ENCODE measurements at regions not wholly inside any gene's neighbourhood (a gene's known extent, or its start where the extent isn't known, plus 50 kb on each side); places are given as distances from the start of the nearest gene placed in this dataset.

DNA sequence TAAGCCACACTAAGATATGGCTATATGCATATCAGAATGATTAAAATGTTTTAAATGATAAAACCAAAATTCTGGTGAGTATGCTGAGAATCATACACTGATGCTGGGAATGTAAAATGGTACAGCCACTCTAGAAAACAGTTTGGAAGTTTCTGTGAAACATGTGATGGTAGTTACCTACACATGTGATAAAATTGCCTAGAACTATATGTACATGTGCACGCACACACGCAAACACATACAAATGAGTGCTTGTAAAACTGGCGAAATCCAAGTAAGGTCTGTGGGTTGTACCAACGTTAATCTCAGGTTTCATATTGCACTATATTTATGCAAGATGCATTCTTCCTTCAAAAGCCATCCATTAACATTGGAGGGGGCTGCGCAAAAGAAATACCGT is 195.0 kb upstream of the RAB6C start:
- no peak for TF ChIP-seq CTCF (IDR thresholded peaks at IDR 0.05; ENCODE audit: low read length, missing control alignments)
- DNase-seq (ENCODE audit: low read depth) = no peak
- no peak overlapping the region for H3K4me3 ChIP-seq (replicated peaks; ENCODE audit: low read depth, low read length)

- TF ChIP-seq CTCF (IDR thresholded peaks at IDR 0.05; ENCODE audit: low read length, missing control alignments) = no peak
Measured at GRCh38 chr2:129791712-129792111, 187.8 kb upstream of the RAB6C start.

GRCh38 chr2:129793431-129793902 is 186.0 kb upstream of the RAB6C start:
- TF ChIP-seq CTCF (IDR thresholded peaks at IDR 0.05; ENCODE audit: low read length, missing control alignments) = no peak
- no peak for DNase-seq (ENCODE audit: low read depth)
- no peak overlapping the region for H3K4me3 ChIP-seq (replicated peaks; ENCODE audit: low read depth, low read length)

More at GRCh38 chr2:129791712-129792111, 187.8 kb upstream of the RAB6C start:
- H3K4me3 ChIP-seq (replicated peaks; ENCODE audit: low read depth, low read length) = no peak overlapping the region
- no peak for DNase-seq (ENCODE audit: low read depth)

DNA sequence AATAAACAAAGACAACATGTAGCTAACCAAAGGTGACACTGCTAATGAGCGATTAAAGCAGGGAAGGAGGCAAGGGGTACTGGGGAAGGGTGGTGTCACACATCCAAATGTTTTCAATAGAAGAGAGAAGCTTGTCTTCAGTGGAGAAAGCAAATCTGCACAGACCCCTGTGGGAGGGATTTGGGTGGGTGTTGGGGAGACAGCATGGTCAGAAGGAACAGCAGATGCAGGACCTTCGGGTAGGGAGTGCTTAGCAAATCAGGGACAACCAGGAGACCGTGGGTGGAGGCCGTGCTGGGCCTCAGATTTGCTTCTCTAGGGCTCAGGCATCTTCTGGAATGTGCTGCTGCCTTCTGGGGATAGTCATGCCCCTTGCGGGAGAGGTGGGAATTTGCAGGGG is 185.3 kb upstream of the RAB6C start:
- no peak for TF ChIP-seq CTCF (IDR thresholded peaks at IDR 0.05; ENCODE audit: low read length, missing control alignments)
- DNase-seq (ENCODE audit: low read depth) = no peak
- H3K4me3 ChIP-seq (replicated peaks; ENCODE audit: low read depth, low read length) = no peak overlapping the region

GRCh38 chr2:129794540-129794939 is 184.9 kb upstream of the RAB6C start:
- no peak for TF ChIP-seq CTCF (IDR thresholded peaks at IDR 0.05; ENCODE audit: low read length, missing control alignments)
- no peak overlapping the region for H3K4me3 ChIP-seq (replicated peaks; ENCODE audit: low read depth, low read length)
- DNase-seq (ENCODE audit: low read depth) = no peak

DNA sequence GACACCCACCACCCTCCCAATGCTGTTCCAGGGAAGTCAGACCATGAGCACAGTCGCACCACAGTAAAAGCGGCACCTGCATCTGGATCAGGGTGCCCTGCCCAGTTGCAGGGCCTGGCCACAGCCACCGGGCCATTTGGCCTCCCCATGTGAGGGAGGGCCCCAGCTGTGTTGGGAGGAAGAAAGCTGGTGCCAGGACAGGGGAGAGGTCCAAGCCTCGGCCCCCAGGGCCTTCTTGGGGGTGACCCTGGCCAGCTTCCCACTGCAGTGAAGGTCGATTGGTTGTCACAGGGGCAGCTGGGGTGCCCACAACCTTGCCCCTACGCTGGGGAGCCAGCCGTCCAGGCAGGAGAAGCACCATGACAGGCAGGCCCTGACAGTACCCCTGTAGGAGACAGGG is 183.2 kb upstream of the RAB6C start:
- TF ChIP-seq CTCF (IDR thresholded peaks at IDR 0.05; ENCODE audit: low read length, missing control alignments) = no peak
- no peak for DNase-seq (ENCODE audit: low read depth)

GRCh38 chr2:129796801-129797488 is 182.5 kb upstream of the RAB6C start:
- DNase-seq (ENCODE audit: low read depth) = no peak
- no peak for TF ChIP-seq CTCF (IDR thresholded peaks at IDR 0.05; ENCODE audit: low read length, missing control alignments)
- H3K4me3 ChIP-seq (replicated peaks; ENCODE audit: low read depth, low read length) = no peak overlapping the region

More for the DNA sequence above, 183.2 kb upstream of the RAB6C start:
- no peak overlapping the region for H3K4me3 ChIP-seq (replicated peaks; ENCODE audit: low read depth, low read length)
